ENCODE measurements at regions not wholly inside any gene's neighbourhood (a gene's known extent, or its start where the extent isn't known, plus 50 kb on each side); places are given as distances from the start of the nearest gene placed in this dataset.

- TF ChIP-seq CHD4 (IDR thresholded peaks at IDR 0.05), result no peak
- 0 out of 2 replicates have a peak, but pooled peaks have one; percentile 91 for TF ChIP-seq RCOR1 (conservative IDR thresholded peaks at IDR 0.05; ENCODE audit: low read depth, low read length)
- TF ChIP-seq REST (IDR thresholded peaks at IDR 0.05; ENCODE audit: low read depth, low read length), result no peak
- TF ChIP-seq EP300 (IDR thresholded peaks at IDR 0.05; ENCODE audit: borderline replicate concordance in 1 of 2, control insufficient read depth in 1 of 2, low read depth in 2 of 2, low read length in 2 of 2), result peak; percentile 100
- peak; percentile 99 for TF ChIP-seq MEF2A (IDR thresholded peaks at IDR 0.05; ENCODE audit: insufficient read depth, low read depth, low read length)
- peak; percentile 100 for TF ChIP-seq TCF12 (IDR thresholded peaks at IDR 0.05; ENCODE audit: low read depth, low read length)
- no peak for TF ChIP-seq ZBTB4 (CRISPR knock-in tag; IDR thresholded peaks at IDR 0.05)
- no peak for TF ChIP-seq ZNF274 (IDR thresholded peaks at IDR 0.05; ENCODE audit: insufficient read depth, insufficient read length)
- no peak for TF ChIP-seq HDGF (IDR thresholded peaks at IDR 0.05)
- peak; percentile 89; the same call in 1 of the 2 replicates for TF ChIP-seq RBBP5 (conservative IDR thresholded peaks at IDR 0.05)
- TF ChIP-seq ZNF384 (IDR thresholded peaks at IDR 0.05; ENCODE audit: borderline replicate concordance, low read depth, low read length), result peak; percentile 91
- peak; percentile 93 for TF ChIP-seq JUNB (IDR thresholded peaks at IDR 0.05)
- TF ChIP-seq, protein P1, sequence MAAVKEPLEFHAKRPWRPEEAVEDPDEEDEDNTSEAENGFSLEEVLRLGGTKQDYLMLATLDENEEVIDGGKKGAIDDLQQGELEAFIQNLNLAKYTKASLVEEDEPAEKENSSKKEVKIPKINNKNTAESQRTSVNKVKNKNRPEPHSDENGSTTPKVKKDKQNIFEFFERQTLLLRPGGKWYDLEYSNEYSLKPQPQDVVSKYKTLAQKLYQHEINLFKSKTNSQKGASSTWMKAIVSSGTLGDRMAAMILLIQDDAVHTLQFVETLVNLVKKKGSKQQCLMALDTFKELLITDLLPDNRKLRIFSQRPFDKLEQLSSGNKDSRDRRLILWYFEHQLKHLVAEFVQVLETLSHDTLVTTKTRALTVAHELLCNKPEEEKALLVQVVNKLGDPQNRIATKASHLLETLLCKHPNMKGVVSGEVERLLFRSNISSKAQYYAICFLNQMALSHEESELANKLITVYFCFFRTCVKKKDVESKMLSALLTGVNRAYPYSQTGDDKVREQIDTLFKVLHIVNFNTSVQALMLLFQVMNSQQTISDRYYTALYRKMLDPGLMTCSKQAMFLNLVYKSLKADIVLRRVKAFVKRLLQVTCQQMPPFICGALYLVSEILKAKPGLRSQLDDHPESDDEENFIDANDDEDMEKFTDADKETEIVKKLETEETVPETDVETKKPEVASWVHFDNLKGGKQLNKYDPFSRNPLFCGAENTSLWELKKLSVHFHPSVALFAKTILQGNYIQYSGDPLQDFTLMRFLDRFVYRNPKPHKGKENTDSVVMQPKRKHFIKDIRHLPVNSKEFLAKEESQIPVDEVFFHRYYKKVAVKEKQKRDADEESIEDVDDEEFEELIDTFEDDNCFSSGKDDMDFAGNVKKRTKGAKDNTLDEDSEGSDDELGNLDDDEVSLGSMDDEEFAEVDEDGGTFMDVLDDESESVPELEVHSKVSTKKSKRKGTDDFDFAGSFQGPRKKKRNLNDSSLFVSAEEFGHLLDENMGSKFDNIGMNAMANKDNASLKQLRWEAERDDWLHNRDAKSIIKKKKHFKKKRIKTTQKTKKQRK (IDR thresholded peaks at IDR 0.05; ENCODE audit: low read depth, low read length), result no peak
- TF ChIP-seq, protein P2, sequence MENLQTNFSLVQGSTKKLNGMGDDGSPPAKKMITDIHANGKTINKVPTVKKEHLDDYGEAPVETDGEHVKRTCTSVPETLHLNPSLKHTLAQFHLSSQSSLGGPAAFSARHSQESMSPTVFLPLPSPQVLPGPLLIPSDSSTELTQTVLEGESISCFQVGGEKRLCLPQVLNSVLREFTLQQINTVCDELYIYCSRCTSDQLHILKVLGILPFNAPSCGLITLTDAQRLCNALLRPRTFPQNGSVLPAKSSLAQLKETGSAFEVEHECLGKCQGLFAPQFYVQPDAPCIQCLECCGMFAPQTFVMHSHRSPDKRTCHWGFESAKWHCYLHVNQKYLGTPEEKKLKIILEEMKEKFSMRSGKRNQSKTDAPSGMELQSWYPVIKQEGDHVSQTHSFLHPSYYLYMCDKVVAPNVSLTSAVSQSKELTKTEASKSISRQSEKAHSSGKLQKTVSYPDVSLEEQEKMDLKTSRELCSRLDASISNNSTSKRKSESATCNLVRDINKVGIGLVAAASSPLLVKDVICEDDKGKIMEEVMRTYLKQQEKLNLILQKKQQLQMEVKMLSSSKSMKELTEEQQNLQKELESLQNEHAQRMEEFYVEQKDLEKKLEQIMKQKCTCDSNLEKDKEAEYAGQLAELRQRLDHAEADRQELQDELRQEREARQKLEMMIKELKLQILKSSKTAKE (IDR thresholded peaks at IDR 0.05; ENCODE audit: low read depth, poor library complexity, severe bottlenecking), result peak; percentile 99
- TF ChIP-seq TCF3 (IDR thresholded peaks at IDR 0.05; ENCODE audit: borderline replicate concordance, insufficient read depth, low read depth, low read length), result peak; percentile 100
- TF ChIP-seq, protein P3, sequence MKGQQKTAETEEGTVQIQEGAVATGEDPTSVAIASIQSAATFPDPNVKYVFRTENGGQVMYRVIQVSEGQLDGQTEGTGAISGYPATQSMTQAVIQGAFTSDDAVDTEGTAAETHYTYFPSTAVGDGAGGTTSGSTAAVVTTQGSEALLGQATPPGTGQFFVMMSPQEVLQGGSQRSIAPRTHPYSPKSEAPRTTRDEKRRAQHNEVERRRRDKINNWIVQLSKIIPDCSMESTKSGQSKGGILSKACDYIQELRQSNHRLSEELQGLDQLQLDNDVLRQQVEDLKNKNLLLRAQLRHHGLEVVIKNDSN (IDR thresholded peaks at IDR 0.05; ENCODE audit: borderline replicate concordance, extremely low read length, insufficient read depth, low read depth, low read length), result no peak
Observed at GRCh38 chr10:110356628-110357245, 52.0 kb upstream of the SMNDC1 start (continued).
